ENCODE measurements at regions not wholly inside any gene's neighbourhood (a gene's known extent, or its start where the extent isn't known, plus 50 kb on each side); places are given as distances from the start of the nearest gene placed in this dataset.

- no peak for DNase-seq (ENCODE audit: low spot score)
These were observed 56.1 kb upstream of the ID3 start for GRCh38 chr1:23615423-23615822.

- DNase-seq (ENCODE audit: low spot score): no peak
These were observed 54.8 kb upstream of the ID3 start for GRCh38 chr1:23614032-23614660.

GRCh38 chr1:23613191-23614031, 54.1 kb upstream of the ID3 start:
- DNase-seq (ENCODE audit: low spot score): no peak

- no peak for DNase-seq (ENCODE audit: low spot score)
These were observed 52.5 kb upstream of the ID3 start for GRCh38 chr1:23611601-23612327.

- no peak for DNase-seq (ENCODE audit: low spot score)
These were observed 51.4 kb upstream of the ID3 start for GRCh38 chr1:23610677-23611076.

- DNase-seq (ENCODE audit: low spot score): no peak
These were observed 50.7 kb upstream of the ID3 start for GRCh38 chr1:23609971-23610370.
